ENCODE measurements at regions not wholly inside any gene's neighbourhood (a gene's known extent, or its start where the extent isn't known, plus 50 kb on each side); places are given as distances from the start of the nearest gene placed in this dataset.

DNA sequence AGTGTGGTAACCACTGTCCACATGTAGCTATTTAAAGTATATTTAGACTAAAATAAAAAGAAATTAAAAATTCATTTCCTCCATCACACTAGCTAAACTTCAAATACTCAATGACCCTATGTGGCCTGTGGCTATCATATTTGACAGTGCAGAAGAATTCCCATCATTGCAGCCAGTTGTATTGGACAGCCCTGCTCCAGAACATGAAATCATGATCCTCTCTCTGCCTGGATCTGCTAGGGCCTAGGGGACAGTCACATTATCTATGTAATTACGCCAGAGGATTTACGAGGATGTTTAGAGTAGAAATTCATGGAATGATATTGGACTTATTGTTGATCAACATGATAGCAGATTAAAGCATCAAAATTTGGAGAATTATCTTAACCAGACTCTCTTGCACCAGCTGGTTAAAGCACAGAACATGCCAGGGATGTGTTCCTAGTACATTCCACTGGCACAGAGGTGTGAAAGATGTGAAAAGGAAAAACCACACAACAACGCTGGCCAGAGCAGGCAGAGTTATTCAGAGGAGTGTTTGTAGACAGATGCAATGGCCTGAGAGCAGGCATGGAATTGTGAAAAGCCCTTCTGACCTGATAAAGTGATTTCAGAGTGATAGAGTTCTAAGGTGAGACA lies 108.9 kb upstream of the STARD13 start:
- TF ChIP-seq, protein P1, sequence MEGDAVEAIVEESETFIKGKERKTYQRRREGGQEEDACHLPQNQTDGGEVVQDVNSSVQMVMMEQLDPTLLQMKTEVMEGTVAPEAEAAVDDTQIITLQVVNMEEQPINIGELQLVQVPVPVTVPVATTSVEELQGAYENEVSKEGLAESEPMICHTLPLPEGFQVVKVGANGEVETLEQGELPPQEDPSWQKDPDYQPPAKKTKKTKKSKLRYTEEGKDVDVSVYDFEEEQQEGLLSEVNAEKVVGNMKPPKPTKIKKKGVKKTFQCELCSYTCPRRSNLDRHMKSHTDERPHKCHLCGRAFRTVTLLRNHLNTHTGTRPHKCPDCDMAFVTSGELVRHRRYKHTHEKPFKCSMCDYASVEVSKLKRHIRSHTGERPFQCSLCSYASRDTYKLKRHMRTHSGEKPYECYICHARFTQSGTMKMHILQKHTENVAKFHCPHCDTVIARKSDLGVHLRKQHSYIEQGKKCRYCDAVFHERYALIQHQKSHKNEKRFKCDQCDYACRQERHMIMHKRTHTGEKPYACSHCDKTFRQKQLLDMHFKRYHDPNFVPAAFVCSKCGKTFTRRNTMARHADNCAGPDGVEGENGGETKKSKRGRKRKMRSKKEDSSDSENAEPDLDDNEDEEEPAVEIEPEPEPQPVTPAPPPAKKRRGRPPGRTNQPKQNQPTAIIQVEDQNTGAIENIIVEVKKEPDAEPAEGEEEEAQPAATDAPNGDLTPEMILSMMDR (IDR thresholded peaks at IDR 0.05): no peak
- TF ChIP-seq POLR2AphosphoS5 (IDR thresholded peaks at IDR 0.05): no peak
